Hepatocyte (in vitro differentiated cells): ENCODE measurements at regions not wholly inside any gene's neighbourhood (a gene's known extent, or its start where the extent isn't known, plus 50 kb on each side); places are given as distances from the start of the nearest gene placed in this dataset.

Experiments
- CTCF ChIP-seq: fragments of 200-600 bp; sonication (generic); IDR thresholded peaks from 2 replicates; pipeline ENCODE4 v1.5.1; 2016; ENCODE audit warnings: antibody characterized with exemption, mild to moderate bottlenecking; ENCODE audit not compliant: poor library complexity
- EZH2phosphoT487 ChIP-seq: fragments of 200-600 bp; sonication (generic); IDR thresholded peaks from one replicate; pipeline ENCODE4 v1.6.1; 2018; ENCODE audit warnings: antibody characterized with exemption, mild to moderate bottlenecking, low read depth, moderate library complexity; ENCODE audit not compliant: unreplicated experiment, severe bottlenecking

- no peak for TF ChIP-seq CTCF
- TF ChIP-seq EZH2phosphoT487, result no peak
Measured at GRCh38 chr4:175407926-175408325, 404.1 kb downstream of the GPM6A start.
